IMR-90 (cell line): ENCODE measurements at regions not wholly inside any gene's neighbourhood (a gene's known extent, or its start where the extent isn't known, plus 50 kb on each side); places are given as distances from the start of the nearest gene placed in this dataset.

Source experiments
- ATAC-seq: fragments of 200-7000 bp; cut with Tn5 transposase; 2 replicates; pipeline ENCODE4 v1.9.1; 2020; ENCODE audit warnings: low read depth, mild to moderate bottlenecking, moderate library complexity
- BruUV-seq: library from RNA; stranded (reverse); fragments of 400-500 nt; replicated peaks from 2 replicates; lab custom pipeline; 2021; lab: Mats Ljungman, UMichigan
- CTCF ChIA-PET: fragments of 300-600 bp; formaldehyde crosslinking; extraction: SDS; loops from one replicate; lab custom pipeline; 2021; ENCODE audit warnings: antibody characterized with exemption; lab: Yijun Ruan, JAX
- POLR2A ChIA-PET: fragments of 300-600 bp; sonication (Branson Sonifier 250); formaldehyde crosslinking; loops from one replicate; lab custom pipeline; 2022; ENCODE audit warnings: antibody characterized with exemption; ENCODE audit not compliant: unreplicated experiment; lab: Charles Lee
- DNase-seq: peaks from one replicate; pipeline ENCODE4 v3.0.0; 2013
- H2AFZ ChIP-seq: replicated peaks from 2 replicates; pipeline ENCODE3; 2013; ENCODE audit warnings: low read length, mild to moderate bottlenecking; ENCODE audit not compliant: poor library complexity
- H2AK5ac ChIP-seq: 2 replicates; pipeline ENCODE4 v1.6.1; 2013; ENCODE audit warnings: low read depth, low read length, inconsistent platforms
- H2AK9ac ChIP-seq: replicated peaks from 2 replicates; pipeline ENCODE3; 2013; ENCODE audit warnings: mild to moderate bottlenecking, low read depth, low read length, moderate library complexity; ENCODE audit not compliant: poor library complexity
- H2BK120ac ChIP-seq: 2 replicates; pipeline ENCODE4 v1.6.1; 2013; ENCODE audit warnings: low read depth, low read length, inconsistent platforms
- H2BK15ac ChIP-seq: 3 replicates; pipeline ENCODE4 v1.6.1; 2013; ENCODE audit warnings: low read depth, low read length, inconsistent platforms
- H2BK20ac ChIP-seq: 2 replicates; pipeline ENCODE4 v1.6.1; 2013; ENCODE audit warnings: low read depth, mild to moderate bottlenecking, inconsistent platforms, low read length, moderate library complexity
- H2BK5ac ChIP-seq: 2 replicates; pipeline ENCODE4 v1.6.1; 2013; ENCODE audit warnings: mild to moderate bottlenecking, low read depth, low read length, inconsistent platforms; ENCODE audit not compliant: poor library complexity, severe bottlenecking
- H3K14ac ChIP-seq: replicated peaks from 2 replicates; pipeline ENCODE4 v1.6.1; 2013; ENCODE audit warnings: low read depth, low read length, inconsistent platforms
- H3K18ac ChIP-seq: 2 replicates; pipeline ENCODE4 v1.6.1; 2013; ENCODE audit warnings: low read depth, low read length, control low read depth
- H3K23ac ChIP-seq: 2 replicates; pipeline ENCODE4 v1.6.1; 2013; ENCODE audit warnings: low read depth, low read length, inconsistent platforms
- H3K27ac ChIP-seq: 2 replicates; pipeline ENCODE4 v1.5.1; 2013; ENCODE audit warnings: mild to moderate bottlenecking, control low read depth, low read length; ENCODE audit not compliant: insufficient read depth
- H3K27me3 ChIP-seq: 2 replicates; pipeline ENCODE4 v1.6.1; 2013; ENCODE audit warnings: low read length; ENCODE audit not compliant: control insufficient read depth, insufficient read depth
- H3K36me3 ChIP-seq: 2 replicates; pipeline ENCODE4 v1.6.1; 2013; ENCODE audit warnings: low read length, mixed read lengths; ENCODE audit not compliant: control insufficient read depth, insufficient read depth
- H3K4ac ChIP-seq: 2 replicates; pipeline ENCODE4 v1.6.1; 2013; ENCODE audit warnings: low read depth, low read length, inconsistent platforms
- H3K4me1 ChIP-seq: 2 replicates; pipeline ENCODE4 v1.6.1; 2013; ENCODE audit warnings: low read length, mixed read lengths; ENCODE audit not compliant: control insufficient read depth, insufficient read depth
- H3K4me2 ChIP-seq: 2 replicates; pipeline ENCODE4 v1.6.1; 2013; ENCODE audit warnings: low read depth, mild to moderate bottlenecking, control low read depth, low read length, moderate library complexity
- H3K4me3 ChIP-seq: 2 replicates; pipeline ENCODE4 v1.5.1; 2013; ENCODE audit warnings: low read depth, mild to moderate bottlenecking, control low read depth, low read length, moderate library complexity; ENCODE audit not compliant: insufficient read depth
- H3K56ac ChIP-seq: 2 replicates; pipeline ENCODE4 v1.6.1; 2013; ENCODE audit warnings: low read length, inconsistent platforms; ENCODE audit not compliant: insufficient read depth; ENCODE audit errors: extremely low read depth
- H3K79me1 ChIP-seq, 2 experiments: 2 replicates each; pipeline ENCODE4 v1.6.1; 2013; ENCODE audit warnings: low read length in 2 of 2, inconsistent platforms in 1 of 2, low read depth in 1 of 2
- H3K9ac ChIP-seq: 2 replicates; pipeline ENCODE4 v1.6.1; 2013; ENCODE audit warnings: low read depth, low read length, control low read depth
- H3K9me1 ChIP-seq: 2 replicates; pipeline ENCODE4 v1.6.1; 2013; ENCODE audit warnings: low read length, inconsistent platforms; ENCODE audit not compliant: insufficient read depth
- H3K9me3 ChIP-seq: 2 replicates; pipeline ENCODE4 v1.6.1; 2013; ENCODE audit warnings: low read length; ENCODE audit not compliant: control insufficient read depth, insufficient read depth
- H4K20me1 ChIP-seq: 2 replicates; pipeline ENCODE4 v1.6.1; 2013; ENCODE audit warnings: low read length, inconsistent platforms; ENCODE audit not compliant: insufficient read depth
- H4K5ac ChIP-seq: 2 replicates; pipeline ENCODE4 v1.6.1; 2013; ENCODE audit warnings: mild to moderate bottlenecking, low read depth, low read length, control low read depth
- H4K8ac ChIP-seq, 2 experiments: 2 replicates each; pipeline ENCODE4 v1.6.1; 2013; ENCODE audit warnings: low read depth in 2 of 2, low read length in 2 of 2, control low read depth in 1 of 2, inconsistent platforms in 1 of 2
- H4K91ac ChIP-seq: 2 replicates; pipeline ENCODE4 v1.6.1; 2013; ENCODE audit warnings: low read depth, low read length, inconsistent platforms; ENCODE audit not compliant: insufficient read depth
- BHLHE40 ChIP-seq: fragments of 150-350 bp; IDR thresholded peaks from 2 replicates; pipeline ENCODE4 v1.6.1; 2016; ENCODE audit warnings: mild to moderate bottlenecking, low read depth, low read length
- CEBPB ChIP-seq: IDR thresholded peaks from 2 replicates; pipeline ENCODE4 v1.6.1; 2012; ENCODE audit warnings: low read depth, low read length, improper control_type of control experiment
- CHD1 ChIP-seq: IDR thresholded peaks from 2 replicates; pipeline ENCODE4 v1.6.1; 2012; ENCODE audit warnings: low read depth, low read length, improper control_type of control experiment
- FOS ChIP-seq: fragments of 150-350 bp; IDR thresholded peaks from 2 replicates; pipeline ENCODE4 v1.6.1; 2016; ENCODE audit warnings: low read depth, low read length
- MAFK ChIP-seq: IDR thresholded peaks from 2 replicates; pipeline ENCODE4 v1.6.1; 2012; ENCODE audit warnings: low read depth, low read length, improper control_type of control experiment
- MAZ ChIP-seq: IDR thresholded peaks from 2 replicates; pipeline ENCODE4 v1.6.1; 2012; ENCODE audit warnings: low read depth, mild to moderate bottlenecking, low read length, improper control_type of control experiment, moderate library complexity, borderline replicate concordance
- NFE2L2 ChIP-seq: fragments of 150-350 bp; IDR thresholded peaks from 2 replicates; pipeline ENCODE4 v1.6.1; 2016; ENCODE audit warnings: low read depth, mild to moderate bottlenecking, low read length
- POLR2A ChIP-seq: IDR thresholded peaks from 2 replicates; pipeline ENCODE4 v1.6.1; 2012; ENCODE audit warnings: mild to moderate bottlenecking, low read depth, low read length
- RAD21 ChIP-seq: IDR thresholded peaks from 2 replicates; pipeline ENCODE4 v1.6.1; 2012; ENCODE audit warnings: low read length, improper control_type of control experiment
- RCOR1 ChIP-seq: IDR thresholded peaks from 2 replicates; pipeline ENCODE4 v1.6.1; 2012; ENCODE audit warnings: mild to moderate bottlenecking, low read length, improper control_type of control experiment; ENCODE audit not compliant: insufficient replicate concordance
- RFX5 ChIP-seq: IDR thresholded peaks from 2 replicates; pipeline ENCODE4 v1.8.0; 2012; ENCODE audit warnings: low read depth, mild to moderate bottlenecking, low read length, moderate library complexity
- SMC3 ChIP-seq: fragments of 150-350 bp; IDR thresholded peaks from 2 replicates; pipeline ENCODE4 v1.6.1; 2016; ENCODE audit warnings: low read depth, mild to moderate bottlenecking, antibody characterized with exemption, low read length, moderate library complexity
- WGBS, 2 experiments: methylation state at CpG; one replicate each; pipeline versions ENCODE4 v1.1.5 to v1.1.7; 2013; ENCODE audit warnings: missing lambda C conversion rate in 2 of 2; ENCODE audit not compliant: insufficient read length in 1 of 2; ENCODE audit errors: extremely low coverage in 2 of 2; 5-methylcytosine and 5-hydroxymethylcytosine counted together
- dilution Hi-C: fragments of 300-500 bp; cut with HindIII; formaldehyde crosslinking; loops from one replicate; pipeline ENCODE4 v1.14.3; 2018; ENCODE audit warnings: low sequenced_read_pairs; ENCODE audit not compliant: unreplicated experiment
- in situ Hi-C: fragments of 300-500 bp; cut with MboI; formaldehyde crosslinking; loops from 3 replicates; pipeline ENCODE4 v1.14.3; 2019; ENCODE audit warnings: low sequenced_read_pairs, inconsistent platforms, mixed read lengths
- intact Hi-C: fragments of 100-400 bp; cut with micrococcal nuclease; formaldehyde crosslinking; loops from 2 replicates; pipeline ENCODE4 v1.10.0; 2022
- TF ChIP-seq, protein P1 (sequence below): fragments of 150-350 bp; IDR thresholded peaks from 2 replicates; pipeline ENCODE4 v1.6.1; 2016; ENCODE audit warnings: low read depth, mild to moderate bottlenecking, low read length, moderate library complexity, borderline replicate concordance
- TF ChIP-seq, protein P2 (sequence below): conservative IDR thresholded peaks from 2 replicates; pipeline ENCODE4 v1.5.1; 2012; ENCODE audit warnings: mild to moderate bottlenecking, low read depth, low read length, improper control_type of control experiment
- TF ChIP-seq, protein P3 (sequence below): fragments of 150-350 bp; IDR thresholded peaks from 2 replicates; pipeline ENCODE4 v1.6.1; 2017; ENCODE audit warnings: mild to moderate bottlenecking, antibody characterized with exemption, low read length, low read depth

DNA sequence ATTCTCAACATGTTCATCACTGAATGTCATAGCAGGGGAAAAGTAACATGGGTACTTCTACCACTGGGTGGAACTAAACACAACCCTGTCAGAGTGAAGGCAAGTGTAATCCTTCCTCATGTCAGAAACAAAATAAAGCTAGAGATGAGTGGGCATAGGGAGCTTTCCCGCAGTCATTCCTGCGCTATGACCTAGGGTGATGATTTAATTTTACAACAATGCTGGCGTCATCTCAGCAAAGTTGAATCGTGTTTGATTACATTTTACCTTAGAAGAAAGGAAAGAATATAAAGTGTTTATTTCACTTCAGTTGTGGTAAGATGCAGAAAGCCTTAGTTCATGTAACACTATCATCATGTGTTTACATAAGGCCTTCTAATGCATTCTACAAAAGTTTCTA is 355.6 kb downstream of the METTL15 start:
- Histone ChIP-seq H4K5ac (peak overlapping the region; percentile 92; the same call in 1 of the 2 replicates), H2AK5ac (peak overlapping the region; percentile 66), H2BK120ac (peak overlapping the region; percentile 97), H4K8ac (peak overlapping the region; percentile 34 to 93), H3K56ac (peak overlapping the region; percentile 94), H4K20me1 (no peaks in the 10 kb centered on the region), H2BK15ac (peak overlapping the region; percentile 90), H2AFZ (no peak overlapping the region), H3K9ac (peak overlapping the region; percentile 3; the same call in 1 of the 2 replicates), H2BK20ac (peak overlapping the region; percentile 98), H3K27me3 (no peaks in the 10 kb centered on the region), H3K18ac (peak overlapping the region; percentile 86; the same call in 1 of the 2 replicates), H3K79me1 (peaks cover 5 to 11% of the 10 kb centered on the region in 2 experiments; a peak in 3 of 4 replicates), H3K4ac (peak overlapping the region; percentile 83; the same call in 1 of the 2 replicates), H3K36me3 (no peaks in the 10 kb centered on the region), H3K4me1 (peaks cover 22% of the 10 kb centered on the region), H2AK9ac (no peak overlapping the region), H4K91ac (peak overlapping the region; percentile 89), H3K23ac (peak overlapping the region; percentile 95), H3K4me3 (no peak overlapping the region), H3K9me1 (0 out of 2 replicates have a peak, but pooled peaks cover 3% of the 10 kb centered on the region), H3K9me3 (no peaks in the 10 kb centered on the region), H3K4me2 (peak overlapping the region; percentile 29; the same call in 1 of the 2 replicates), H3K27ac (peak overlapping the region; percentile 7), H3K14ac (peak overlapping the region; percentile 86), H2BK5ac (peak overlapping the region; percentile 100)
- peak; percentile 80 for ATAC-seq
- intact Hi-C loops: loop anchor here (1.0 to 10.0 kb wide), 10 partner anchors 234 to 871 kb away; partner anchors contain the start of genes BDNF, KIF18A and METTL15
- POLR2A ChIA-PET: interaction anchor here (0.5 to 1.3 kb wide), 4 partner anchors 66 to 853 kb away, joined by 4 to 14 read pairs (median 8); no protein-coding TSS in a partner anchor
- in situ Hi-C loops: no loop called here
- CTCF ChIA-PET: interaction anchor here (1.2 to 1.6 kb wide), 4 partner anchors 54 to 865 kb away, joined by 3 to 5 read pairs (median 5); no protein-coding TSS in a partner anchor
- peak; percentile 97 for DNase-seq
- no TSS peak for BruUV-seq
- WGBS, 2 experiments: no CpG with 5 or more reads among the region's 4 CpGs
- dilution Hi-C loops: no loop called here
- TF ChIP-seq RCOR1 (no peak), MAZ (no peak), SMC3 (peak; percentile 31; the same call in 1 of the 2 replicates), NFE2L2 (peak; percentile 63; the same call in 1 of the 2 replicates), POLR2A (no peak), CEBPB (0 out of 2 replicates have a peak, but pooled peaks have one; percentile 29), RFX5 (no peak), FOS (peak; percentile 69), BHLHE40 (0 out of 2 replicates have a peak, but pooled peaks have one; percentile 13), CHD1 (no peak), MAFK (0 out of 2 replicates have a peak, but pooled peaks have one; percentile 11), RAD21 (peak; percentile 58)
- TF ChIP-seq, protein P1, sequence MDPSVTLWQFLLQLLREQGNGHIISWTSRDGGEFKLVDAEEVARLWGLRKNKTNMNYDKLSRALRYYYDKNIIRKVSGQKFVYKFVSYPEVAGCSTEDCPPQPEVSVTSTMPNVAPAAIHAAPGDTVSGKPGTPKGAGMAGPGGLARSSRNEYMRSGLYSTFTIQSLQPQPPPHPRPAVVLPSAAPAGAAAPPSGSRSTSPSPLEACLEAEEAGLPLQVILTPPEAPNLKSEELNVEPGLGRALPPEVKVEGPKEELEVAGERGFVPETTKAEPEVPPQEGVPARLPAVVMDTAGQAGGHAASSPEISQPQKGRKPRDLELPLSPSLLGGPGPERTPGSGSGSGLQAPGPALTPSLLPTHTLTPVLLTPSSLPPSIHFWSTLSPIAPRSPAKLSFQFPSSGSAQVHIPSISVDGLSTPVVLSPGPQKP: no peak
- TF ChIP-seq, protein P2, sequence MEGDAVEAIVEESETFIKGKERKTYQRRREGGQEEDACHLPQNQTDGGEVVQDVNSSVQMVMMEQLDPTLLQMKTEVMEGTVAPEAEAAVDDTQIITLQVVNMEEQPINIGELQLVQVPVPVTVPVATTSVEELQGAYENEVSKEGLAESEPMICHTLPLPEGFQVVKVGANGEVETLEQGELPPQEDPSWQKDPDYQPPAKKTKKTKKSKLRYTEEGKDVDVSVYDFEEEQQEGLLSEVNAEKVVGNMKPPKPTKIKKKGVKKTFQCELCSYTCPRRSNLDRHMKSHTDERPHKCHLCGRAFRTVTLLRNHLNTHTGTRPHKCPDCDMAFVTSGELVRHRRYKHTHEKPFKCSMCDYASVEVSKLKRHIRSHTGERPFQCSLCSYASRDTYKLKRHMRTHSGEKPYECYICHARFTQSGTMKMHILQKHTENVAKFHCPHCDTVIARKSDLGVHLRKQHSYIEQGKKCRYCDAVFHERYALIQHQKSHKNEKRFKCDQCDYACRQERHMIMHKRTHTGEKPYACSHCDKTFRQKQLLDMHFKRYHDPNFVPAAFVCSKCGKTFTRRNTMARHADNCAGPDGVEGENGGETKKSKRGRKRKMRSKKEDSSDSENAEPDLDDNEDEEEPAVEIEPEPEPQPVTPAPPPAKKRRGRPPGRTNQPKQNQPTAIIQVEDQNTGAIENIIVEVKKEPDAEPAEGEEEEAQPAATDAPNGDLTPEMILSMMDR: peak; percentile 36
- TF ChIP-seq, protein P3, sequence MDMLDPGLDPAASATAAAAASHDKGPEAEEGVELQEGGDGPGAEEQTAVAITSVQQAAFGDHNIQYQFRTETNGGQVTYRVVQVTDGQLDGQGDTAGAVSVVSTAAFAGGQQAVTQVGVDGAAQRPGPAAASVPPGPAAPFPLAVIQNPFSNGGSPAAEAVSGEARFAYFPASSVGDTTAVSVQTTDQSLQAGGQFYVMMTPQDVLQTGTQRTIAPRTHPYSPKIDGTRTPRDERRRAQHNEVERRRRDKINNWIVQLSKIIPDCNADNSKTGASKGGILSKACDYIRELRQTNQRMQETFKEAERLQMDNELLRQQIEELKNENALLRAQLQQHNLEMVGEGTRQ: no peak
